ENCODE measurements at regions not wholly inside any gene's neighbourhood (a gene's known extent, or its start where the extent isn't known, plus 50 kb on each side); places are given as distances from the start of the nearest gene placed in this dataset.
"Not testable (repeated sequence)": the region's sequence is repeated elsewhere in the genome, so short reads cannot be mapped to it uniquely, and the experiment has no call there.

GRCh38 chr16:63882576-63882975, 1239.3 kb downstream of the CDH11 start:
- DNase-seq: no peak

- no peak for DNase-seq
These were observed 1240.9 kb downstream of the CDH11 start for GRCh38 chr16:63880948-63881347.

GRCh38 chr16:63877401-63877800, 1244.5 kb downstream of the CDH11 start:
- no peak for DNase-seq

- no peak for DNase-seq
These were observed 1245.8 kb downstream of the CDH11 start for GRCh38 chr16:63876103-63876502.

- DNase-seq: not testable (repeated sequence)
These were observed 1261.2 kb downstream of the CDH11 start for GRCh38 chr16:63860700-63861099.

- DNase-seq: no peak
These were observed 1265.3 kb downstream of the CDH11 start for GRCh38 chr16:63856537-63856936.

- no peak for DNase-seq
These were observed 1270.9 kb downstream of the CDH11 start for GRCh38 chr16:63850979-63851378.

GRCh38 chr16:63841271-63841670, 1280.6 kb downstream of the CDH11 start:
- DNase-seq: no peak

GRCh38 chr16:63830061-63830460, 1291.8 kb downstream of the CDH11 start:
- DNase-seq: no peak

GRCh38 chr16:63822818-63823217, 1299.0 kb downstream of the CDH11 start:
- no peak for DNase-seq

GRCh38 chr16:63816276-63816675, 1305.6 kb downstream of the CDH11 start:
- DNase-seq: no peak

- DNase-seq: no peak
These were observed 1308.0 kb downstream of the CDH11 start for GRCh38 chr16:63813862-63814261.

GRCh38 chr16:63808730-63809129, 1313.1 kb downstream of the CDH11 start:
- DNase-seq: no peak

- no peak for DNase-seq
These were observed 1314.9 kb downstream of the CDH11 start for GRCh38 chr16:63806794-63807506.

GRCh38 chr16:63804126-63804525, 1317.7 kb downstream of the CDH11 start:
- no peak for DNase-seq

- DNase-seq: no peak
These were observed 1332.3 kb downstream of the CDH11 start for GRCh38 chr16:63789603-63790002.

GRCh38 chr16:63787014-63787413, 1334.8 kb downstream of the CDH11 start:
- DNase-seq: no peak

- no peak for DNase-seq
These were observed 1336.7 kb downstream of the CDH11 start for GRCh38 chr16:63785170-63785569.

GRCh38 chr16:63776437-63776836, 1345.4 kb downstream of the CDH11 start:
- DNase-seq: no peak

- no peak for DNase-seq
These were observed 1345.8 kb downstream of the CDH11 start for GRCh38 chr16:63776034-63776433.

- no peak for DNase-seq
These were observed 1347.6 kb downstream of the CDH11 start for GRCh38 chr16:63774302-63774701.

- no peak for DNase-seq
These were observed 1352.7 kb downstream of the CDH11 start for GRCh38 chr16:63769211-63769610.

- not testable (repeated sequence) for DNase-seq
These were observed 1361.6 kb downstream of the CDH11 start for GRCh38 chr16:63760246-63760645.

- no peak for DNase-seq
These were observed 1369.5 kb downstream of the CDH11 start for GRCh38 chr16:63752347-63752746.

- no peak for DNase-seq
These were observed 1372.6 kb downstream of the CDH11 start for GRCh38 chr16:63749276-63749675.
